HCT116 (cell line): ENCODE measurements at regions not wholly inside any gene's neighbourhood (a gene's known extent, or its start where the extent isn't known, plus 50 kb on each side); places are given as distances from the start of the nearest gene placed in this dataset.

Experiments
- ATAC-seq: fragments of 200-7000 bp; cut with Tn5 transposase; 2 replicates; pipeline ENCODE4 v1.9.1; 2020; ENCODE audit warnings: mild to moderate bottlenecking, moderate library complexity
- BruUV-seq: library from RNA; stranded (reverse); fragments of 400-500 nt; replicated peaks from 2 replicates; lab custom pipeline; 2021; lab: Mats Ljungman, UMichigan
- CTCF ChIA-PET: fragments of 300-600 bp; sonication (Branson Sonifier 250); formaldehyde crosslinking; loops from one replicate; lab custom pipeline; 2021; ENCODE audit warnings: antibody characterized with exemption; lab: Charles Lee
- POLR2A ChIA-PET: fragments of 300-600, 350-600 bp; sonication (Branson Sonifier 250); formaldehyde crosslinking; loops from one replicate; lab custom pipeline; 2021; ENCODE audit warnings: antibody characterized with exemption; lab: Charles Lee
- RAD21 ChIA-PET, 2 experiments: fragments of 300-600 bp; sonication (Branson Sonifier 250); formaldehyde crosslinking; loops; one replicate each; lab custom pipeline; 2023; ENCODE audit warnings: low total read pairs in 2 of 2; ENCODE audit not compliant: uncharacterized antibody in 2 of 2, unreplicated experiment in 2 of 2, low non-redundant PET in 1 of 2; lab: Charles Lee
- DNase-seq: peaks from one replicate; pipeline ENCODE4 v3.0.0-alpha.2; 2010; ENCODE audit warnings: low read depth, low spot score
- H2AFZ ChIP-seq: fragments of 200-600 bp; shearing (Covaris generic), sonication (generic); 2 replicates; pipeline ENCODE4 v1.6.1; 2017; ENCODE audit warnings: low read depth, mixed run types, mixed read lengths, antibody characterized with exemption, low read length; ENCODE audit not compliant: poor library complexity, severe bottlenecking
- H3K27ac ChIP-seq: 2 replicates; pipeline ENCODE4 v1.5.1; 2012; ENCODE audit warnings: low read depth, low read length
- H3K27me3 ChIP-seq: fragments of 200-600 bp; sonication (generic); 2 replicates; pipeline ENCODE4 v1.6.1; 2016; ENCODE audit warnings: mixed run types, low read length, mixed read lengths; ENCODE audit not compliant: insufficient read depth
- H3K36me3 ChIP-seq, 2 experiments: fragments of 200-500 bp in 1 of 2; fragments of 200-600 bp in 1 of 2; sonication (Bioruptor generic) in 1 of 2; sonication (generic) in 1 of 2; 2 replicates each; pipeline versions ENCODE4 v1.5.1 to v1.6.1; 2014 to 2016; ENCODE audit warnings: low read length in 2 of 2, inconsistent platforms in 1 of 2, mixed read lengths in 1 of 2, mixed run types in 1 of 2; ENCODE audit not compliant: insufficient read depth in 2 of 2, control insufficient read depth in 1 of 2
- H3K4me1 ChIP-seq, 2 experiments: fragments of 200-600 bp in 1 of 2; sonication (generic) in 1 of 2; 2 replicates each; pipeline versions ENCODE4 v1.5.1 to v1.6.1; 2012 to 2017; ENCODE audit warnings: low read length in 2 of 2, inconsistent platforms in 1 of 2, mild to moderate bottlenecking in 1 of 2, mixed read lengths in 1 of 2, mixed run types in 1 of 2, moderate library complexity in 1 of 2; ENCODE audit not compliant: insufficient read depth in 2 of 2, control insufficient read depth in 1 of 2
- H3K4me2 ChIP-seq: fragments of 200-600 bp; sonication (generic); 2 replicates; pipeline ENCODE4 v1.6.1; 2017; ENCODE audit warnings: mixed run types, low read length, mixed read lengths
- H3K4me3 ChIP-seq, 2 experiments: fragments of 200-600 bp in 1 of 2; sonication (generic) in 1 of 2; replicated peaks in 1 of 2; 2 replicates each; pipeline ENCODE4 v1.5.1; 2011 to 2016; ENCODE audit warnings: low read length in 2 of 2, control low read depth in 1 of 2, low read depth in 1 of 2, mild to moderate bottlenecking in 1 of 2, mixed read lengths in 1 of 2, mixed run types in 1 of 2
- H3K79me2 ChIP-seq: fragments of 200-600 bp; sonication (generic); 2 replicates; pipeline ENCODE4 v1.6.1; 2017; ENCODE audit warnings: mild to moderate bottlenecking, mixed run types, low read length, moderate library complexity, mixed read lengths; ENCODE audit not compliant: insufficient read depth
- H3K9ac ChIP-seq: fragments of 200-600 bp; sonication (generic); 2 replicates; pipeline ENCODE4 v1.6.1; 2016; ENCODE audit warnings: low read length, mixed read lengths
- H3K9me2 ChIP-seq: fragments of 200-600 bp; sonication (generic), shearing (Covaris generic); 2 replicates; pipeline ENCODE4 v1.6.1; 2017; ENCODE audit warnings: mixed run types, mild to moderate bottlenecking, moderate library complexity; ENCODE audit not compliant: insufficient read depth
- H3K9me3 ChIP-seq, 2 experiments: fragments of 200-500 bp in 1 of 2; fragments of 200-600 bp in 1 of 2; sonication (Bioruptor generic) in 1 of 2; sonication (generic) in 1 of 2; 2 replicates each; pipeline ENCODE4 v1.6.1; 2014 to 2017; ENCODE audit warnings: low read length in 2 of 2, mixed read lengths in 2 of 2, inconsistent platforms in 1 of 2, low read depth in 1 of 2, mild to moderate bottlenecking in 1 of 2, mixed run types in 1 of 2, moderate library complexity in 1 of 2; ENCODE audit not compliant: control insufficient read depth in 1 of 2, insufficient read depth in 1 of 2
- H4K20me1 ChIP-seq: fragments of 200-600 bp; sonication (generic), shearing (Covaris generic); 2 replicates; pipeline ENCODE4 v1.6.1; 2017; ENCODE audit warnings: mixed run types, mild to moderate bottlenecking, moderate library complexity; ENCODE audit not compliant: insufficient read depth
- ATF3 ChIP-seq: IDR thresholded peaks from 2 replicates; pipeline ENCODE4 v1.6.1; 2012
- CBX3 ChIP-seq: IDR thresholded peaks from 2 replicates; pipeline ENCODE4 v1.6.1; 2012; ENCODE audit warnings: low read depth
- ELF1 ChIP-seq: IDR thresholded peaks from 2 replicates; pipeline ENCODE4 v1.6.1; 2012; ENCODE audit warnings: low read depth, borderline replicate concordance
- FOSL1 ChIP-seq: IDR thresholded peaks from 2 replicates; pipeline ENCODE4 v1.6.1; 2012; ENCODE audit warnings: low read depth
- JUND ChIP-seq: IDR thresholded peaks from 2 replicates; pipeline ENCODE4 v1.6.1; 2012
- RAD21 ChIP-seq: IDR thresholded peaks from 2 replicates; pipeline ENCODE4 v1.6.1; 2012; ENCODE audit warnings: low read depth, mild to moderate bottlenecking
- REST ChIP-seq: IDR thresholded peaks from 2 replicates; pipeline ENCODE4 v1.6.1; 2012; ENCODE audit warnings: low read depth
- SIN3A ChIP-seq: IDR thresholded peaks from 2 replicates; pipeline ENCODE4 v1.6.1; 2012; ENCODE audit warnings: low read depth
- SP1 ChIP-seq: IDR thresholded peaks from 2 replicates; pipeline ENCODE4 v1.6.1; 2012; ENCODE audit warnings: low read depth
- SRF ChIP-seq: IDR thresholded peaks from 2 replicates; pipeline ENCODE4 v1.6.1; 2012; ENCODE audit warnings: low read depth
- TCF7L2 ChIP-seq: IDR thresholded peaks from 2 replicates; pipeline ENCODE4 v1.7.0; 2011; ENCODE audit warnings: borderline replicate concordance, inconsistent platforms; ENCODE audit not compliant: insufficient read depth, insufficient read length; ENCODE audit errors: extremely low read depth
- YY1 ChIP-seq: IDR thresholded peaks from 2 replicates; pipeline ENCODE4 v1.6.1; 2011; ENCODE audit warnings: low read length, low read depth, moderate library complexity, mild to moderate bottlenecking; ENCODE audit not compliant: insufficient replicate concordance; ENCODE audit errors: extremely low read depth
- ZBTB33 ChIP-seq: IDR thresholded peaks from 2 replicates; pipeline ENCODE4 v1.6.1; 2011; ENCODE audit warnings: mild to moderate bottlenecking, low read length, moderate library complexity; ENCODE audit not compliant: insufficient replicate concordance; ENCODE audit errors: extremely low read depth
- ZFX ChIP-seq: fragments of 450-650 bp; IDR thresholded peaks from 2 replicates; pipeline ENCODE4 v1.6.1; 2017
- ZNF274 ChIP-seq: fragments of 200-500 bp; sonication (Bioruptor generic); IDR thresholded peaks from 2 replicates; pipeline ENCODE4 v1.6.1; 2014; ENCODE audit warnings: mild to moderate bottlenecking, low read depth, low read length, inconsistent platforms
- intact Hi-C: fragments of 100-400 bp; cut with micrococcal nuclease; formaldehyde crosslinking; loops from 2 replicates; pipeline ENCODE4 v1.10.0; 2022
- TF ChIP-seq, protein P1 (sequence below): IDR thresholded peaks from 2 replicates; pipeline ENCODE4 v1.6.1; 2012
- TF ChIP-seq, protein P2 (sequence below), 3 experiments: fragments of 200-600 bp in 1 of 3; sonication (generic) in 1 of 3; IDR thresholded peaks in 2 of 3; conservative IDR thresholded peaks in 1 of 3; 2 replicates each; pipeline ENCODE4 v1.5.1; 2012 to 2017; ENCODE audit warnings: low read depth in 2 of 3, low read length in 2 of 3, antibody characterized with exemption in 1 of 3, borderline replicate concordance in 1 of 3, control low read depth in 1 of 3, mild to moderate bottlenecking in 1 of 3, mixed read lengths in 1 of 3, mixed run types in 1 of 3, moderate library complexity in 1 of 3; ENCODE audit not compliant: insufficient read depth in 1 of 3

- CTCF ChIA-PET: no interaction called here
Measured at GRCh38 chr3:106317141-106318055, 448.6 kb upstream of the CBLB start.

More at GRCh38 chr3:106317141-106318055, 448.6 kb upstream of the CBLB start:
- no peaks in the 10 kb centered on the region for H3K9me2 ChIP-seq
- POLR2A ChIA-PET: no interaction called here
- no peaks in the 10 kb centered on the region for H3K9me3 ChIP-seq
- ATAC-seq: no peak
- H3K9ac ChIP-seq: no peak overlapping the region
- H3K27me3 ChIP-seq: no peaks in the 10 kb centered on the region
- BruUV-seq: no TSS peak
- no peak overlapping the region for H3K4me2 ChIP-seq
- intact Hi-C loops: no loop called here
- no peak overlapping the region for H3K4me3 ChIP-seq
- no peak overlapping the region for H3K27ac ChIP-seq
- no peak overlapping the region for H2AFZ ChIP-seq
- H3K4me1 ChIP-seq: no peaks in the 10 kb centered on the region; a peak in 1 of 4 replicates
- no peaks in the 10 kb centered on the region for H3K36me3 ChIP-seq
- H3K79me2 ChIP-seq: no peaks in the 10 kb centered on the region
- no peaks in the 10 kb centered on the region for H4K20me1 ChIP-seq
- TF ChIP-seq ZNF274 (no peak), TCF7L2 (no peak), REST (no peak), ZFX (no peak), JUND (no peak), RAD21 (no peak), SP1 (no peak), CBX3 (no peak), SRF (no peak), SIN3A (no peak), YY1 (no peak), ELF1 (no peak), FOSL1 (no peak), ATF3 (no peak), ZBTB33 (no peak)
- TF ChIP-seq, protein P1, sequence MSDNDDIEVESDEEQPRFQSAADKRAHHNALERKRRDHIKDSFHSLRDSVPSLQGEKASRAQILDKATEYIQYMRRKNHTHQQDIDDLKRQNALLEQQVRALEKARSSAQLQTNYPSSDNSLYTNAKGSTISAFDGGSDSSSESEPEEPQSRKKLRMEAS: no peak
- TF ChIP-seq, protein P2, sequence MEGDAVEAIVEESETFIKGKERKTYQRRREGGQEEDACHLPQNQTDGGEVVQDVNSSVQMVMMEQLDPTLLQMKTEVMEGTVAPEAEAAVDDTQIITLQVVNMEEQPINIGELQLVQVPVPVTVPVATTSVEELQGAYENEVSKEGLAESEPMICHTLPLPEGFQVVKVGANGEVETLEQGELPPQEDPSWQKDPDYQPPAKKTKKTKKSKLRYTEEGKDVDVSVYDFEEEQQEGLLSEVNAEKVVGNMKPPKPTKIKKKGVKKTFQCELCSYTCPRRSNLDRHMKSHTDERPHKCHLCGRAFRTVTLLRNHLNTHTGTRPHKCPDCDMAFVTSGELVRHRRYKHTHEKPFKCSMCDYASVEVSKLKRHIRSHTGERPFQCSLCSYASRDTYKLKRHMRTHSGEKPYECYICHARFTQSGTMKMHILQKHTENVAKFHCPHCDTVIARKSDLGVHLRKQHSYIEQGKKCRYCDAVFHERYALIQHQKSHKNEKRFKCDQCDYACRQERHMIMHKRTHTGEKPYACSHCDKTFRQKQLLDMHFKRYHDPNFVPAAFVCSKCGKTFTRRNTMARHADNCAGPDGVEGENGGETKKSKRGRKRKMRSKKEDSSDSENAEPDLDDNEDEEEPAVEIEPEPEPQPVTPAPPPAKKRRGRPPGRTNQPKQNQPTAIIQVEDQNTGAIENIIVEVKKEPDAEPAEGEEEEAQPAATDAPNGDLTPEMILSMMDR (IDR thresholded peaks at IDR 0.05 in 2 of 3, conservative IDR thresholded peaks at IDR 0.05 in 1 of 3; ENCODE audit: borderline replicate concordance in 1 of 3, insufficient read depth in 1 of 3, low read depth in 2 of 3, low read length in 2 of 3): no peak
- no peak for DNase-seq
- RAD21 ChIA-PET: no interaction called here
